ENCODE measurements at regions not wholly inside any gene's neighbourhood (a gene's known extent, or its start where the extent isn't known, plus 50 kb on each side); places are given as distances from the start of the nearest gene placed in this dataset.

DNA sequence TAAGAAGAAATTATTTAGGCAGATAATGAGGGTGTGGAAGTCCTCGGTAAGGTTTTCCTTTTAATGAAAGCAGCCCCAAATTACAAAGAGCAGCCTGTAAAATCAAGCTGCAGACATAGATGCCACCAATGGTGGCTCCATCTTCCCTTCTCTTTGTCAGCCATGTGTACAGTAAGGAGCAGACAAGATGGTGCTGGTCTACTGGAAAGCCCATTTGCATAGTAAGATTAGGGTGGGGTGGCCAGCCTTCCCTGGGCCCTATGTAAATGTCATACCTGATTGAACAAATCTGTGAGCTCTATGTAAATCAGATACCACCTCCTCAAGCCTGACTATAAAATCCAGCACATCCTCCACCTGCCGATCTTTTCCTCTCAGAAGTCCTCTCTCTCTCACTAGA, 154.4 kb upstream of the SERTAD2 start:
- intact Hi-C loops (cut with micrococcal nuclease; ENCODE audit: unreplicated experiment), result no loop called here
- no peak for DNase-seq (ENCODE audit: low read depth, low spot score)

DNA sequence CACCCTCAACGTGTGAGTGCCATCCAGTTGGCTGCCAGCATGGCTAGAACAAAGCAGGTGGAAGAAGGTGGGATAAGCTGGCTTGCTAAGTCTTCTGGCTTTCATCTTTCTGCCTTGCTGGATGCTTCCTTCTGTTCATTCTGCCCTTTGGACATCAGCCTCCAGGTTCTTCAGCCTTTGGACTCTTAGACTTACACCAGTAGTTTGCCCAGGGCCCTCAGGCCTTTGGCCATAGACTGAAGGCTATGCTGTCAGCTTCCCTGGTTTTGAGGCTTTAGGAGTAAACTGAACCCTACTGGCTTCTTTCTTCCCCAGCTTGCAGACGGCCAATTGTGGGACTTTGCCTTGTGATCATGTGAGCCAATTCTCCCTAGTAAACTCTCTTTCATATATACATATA, 155.0 kb upstream of the SERTAD2 start:
- POLR2A ChIA-PET, result no interaction called here

More for the DNA sequence above, 154.4 kb upstream of the SERTAD2 start:
- Histone ChIP-seq H3K4me1 (ENCODE audit: control insufficient read depth, insufficient read depth, low read length) (no peaks in the 10 kb centered on the region), H3K9me3 (ENCODE audit: control insufficient read depth, insufficient read depth, low read depth, low read length) (no peaks in the 10 kb centered on the region), H3K36me3 (ENCODE audit: control insufficient read depth, insufficient read depth, low read length) (no peaks in the 10 kb centered on the region), H3K27me3 (ENCODE audit: control insufficient read depth, insufficient read depth, low read length) (no peaks in the 10 kb centered on the region), H3K4me3 (ENCODE audit: low read depth in 2 of 2, low read length in 2 of 2) (no peak overlapping the region), H3K27ac (ENCODE audit: low read length) (no peak overlapping the region)
- no peak for TF ChIP-seq SIN3A (IDR thresholded peaks at IDR 0.05; ENCODE audit: borderline replicate concordance, insufficient read depth, low read depth, low read length)
- no peak for TF ChIP-seq TCF7L2 (IDR thresholded peaks at IDR 0.05; ENCODE audit: low read depth, low read length)
- TF ChIP-seq, protein P1, sequence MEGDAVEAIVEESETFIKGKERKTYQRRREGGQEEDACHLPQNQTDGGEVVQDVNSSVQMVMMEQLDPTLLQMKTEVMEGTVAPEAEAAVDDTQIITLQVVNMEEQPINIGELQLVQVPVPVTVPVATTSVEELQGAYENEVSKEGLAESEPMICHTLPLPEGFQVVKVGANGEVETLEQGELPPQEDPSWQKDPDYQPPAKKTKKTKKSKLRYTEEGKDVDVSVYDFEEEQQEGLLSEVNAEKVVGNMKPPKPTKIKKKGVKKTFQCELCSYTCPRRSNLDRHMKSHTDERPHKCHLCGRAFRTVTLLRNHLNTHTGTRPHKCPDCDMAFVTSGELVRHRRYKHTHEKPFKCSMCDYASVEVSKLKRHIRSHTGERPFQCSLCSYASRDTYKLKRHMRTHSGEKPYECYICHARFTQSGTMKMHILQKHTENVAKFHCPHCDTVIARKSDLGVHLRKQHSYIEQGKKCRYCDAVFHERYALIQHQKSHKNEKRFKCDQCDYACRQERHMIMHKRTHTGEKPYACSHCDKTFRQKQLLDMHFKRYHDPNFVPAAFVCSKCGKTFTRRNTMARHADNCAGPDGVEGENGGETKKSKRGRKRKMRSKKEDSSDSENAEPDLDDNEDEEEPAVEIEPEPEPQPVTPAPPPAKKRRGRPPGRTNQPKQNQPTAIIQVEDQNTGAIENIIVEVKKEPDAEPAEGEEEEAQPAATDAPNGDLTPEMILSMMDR (IDR thresholded peaks at IDR 0.05), result no peak
- TF ChIP-seq, protein P2, sequence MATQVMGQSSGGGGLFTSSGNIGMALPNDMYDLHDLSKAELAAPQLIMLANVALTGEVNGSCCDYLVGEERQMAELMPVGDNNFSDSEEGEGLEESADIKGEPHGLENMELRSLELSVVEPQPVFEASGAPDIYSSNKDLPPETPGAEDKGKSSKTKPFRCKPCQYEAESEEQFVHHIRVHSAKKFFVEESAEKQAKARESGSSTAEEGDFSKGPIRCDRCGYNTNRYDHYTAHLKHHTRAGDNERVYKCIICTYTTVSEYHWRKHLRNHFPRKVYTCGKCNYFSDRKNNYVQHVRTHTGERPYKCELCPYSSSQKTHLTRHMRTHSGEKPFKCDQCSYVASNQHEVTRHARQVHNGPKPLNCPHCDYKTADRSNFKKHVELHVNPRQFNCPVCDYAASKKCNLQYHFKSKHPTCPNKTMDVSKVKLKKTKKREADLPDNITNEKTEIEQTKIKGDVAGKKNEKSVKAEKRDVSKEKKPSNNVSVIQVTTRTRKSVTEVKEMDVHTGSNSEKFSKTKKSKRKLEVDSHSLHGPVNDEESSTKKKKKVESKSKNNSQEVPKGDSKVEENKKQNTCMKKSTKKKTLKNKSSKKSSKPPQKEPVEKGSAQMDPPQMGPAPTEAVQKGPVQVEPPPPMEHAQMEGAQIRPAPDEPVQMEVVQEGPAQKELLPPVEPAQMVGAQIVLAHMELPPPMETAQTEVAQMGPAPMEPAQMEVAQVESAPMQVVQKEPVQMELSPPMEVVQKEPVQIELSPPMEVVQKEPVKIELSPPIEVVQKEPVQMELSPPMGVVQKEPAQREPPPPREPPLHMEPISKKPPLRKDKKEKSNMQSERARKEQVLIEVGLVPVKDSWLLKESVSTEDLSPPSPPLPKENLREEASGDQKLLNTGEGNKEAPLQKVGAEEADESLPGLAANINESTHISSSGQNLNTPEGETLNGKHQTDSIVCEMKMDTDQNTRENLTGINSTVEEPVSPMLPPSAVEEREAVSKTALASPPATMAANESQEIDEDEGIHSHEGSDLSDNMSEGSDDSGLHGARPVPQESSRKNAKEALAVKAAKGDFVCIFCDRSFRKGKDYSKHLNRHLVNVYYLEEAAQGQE (IDR thresholded peaks at IDR 0.05; ENCODE audit: insufficient read depth in 1 of 2, low read depth in 2 of 2, low read length in 1 of 2), result no peak
- TF ChIP-seq POLR2AphosphoS5 (IDR thresholded peaks at IDR 0.05; ENCODE audit: low read depth, low read length), result no peak
- ChIA-PET CTCF (no interaction called here), POLR2A (no interaction called here)
- BruUV-seq (replicated peaks), result no TSS peak
- no peak for ATAC-seq
- in situ Hi-C loops (cut with HindIII; ENCODE audit: low pct_unique_long_range_greater_than_20kb, low sequenced_read_pairs), result no loop called here

More for the DNA sequence above, 155.0 kb upstream of the SERTAD2 start:
- ATAC-seq (no peak), DNase-seq (ENCODE audit: low read depth, low spot score) (no peak)
- intact Hi-C loops (cut with micrococcal nuclease; ENCODE audit: unreplicated experiment) (no loop called here), in situ Hi-C loops (cut with HindIII; ENCODE audit: low pct_unique_long_range_greater_than_20kb, low sequenced_read_pairs) (no loop called here)
- H3K9me3 ChIP-seq (ENCODE audit: control insufficient read depth, insufficient read depth, low read depth, low read length), result no peaks in the 10 kb centered on the region
- no TSS peak for BruUV-seq (replicated peaks)
- H3K4me1 ChIP-seq (ENCODE audit: control insufficient read depth, insufficient read depth, low read length), result no peaks in the 10 kb centered on the region
- CTCF ChIA-PET, result no interaction called here
- TF ChIP-seq, protein P1 (IDR thresholded peaks at IDR 0.05), result no peak
- no peak overlapping the region for H3K4me3 ChIP-seq (ENCODE audit: low read depth in 2 of 2, low read length in 2 of 2)
- H3K27ac ChIP-seq (ENCODE audit: low read length), result no peak overlapping the region
- H3K36me3 ChIP-seq (ENCODE audit: control insufficient read depth, insufficient read depth, low read length), result no peaks in the 10 kb centered on the region
- H3K27me3 ChIP-seq (ENCODE audit: control insufficient read depth, insufficient read depth, low read length), result no peaks in the 10 kb centered on the region
